HG03520 (cell line): ENCODE measurements at regions not wholly inside any gene's neighbourhood (a gene's known extent, or its start where the extent isn't known, plus 50 kb on each side); places are given as distances from the start of the nearest gene placed in this dataset.

Source experiments
- ATAC-seq: cut with Tn5 transposase; IDR thresholded peaks from one replicate; pipeline ENCODE4 v1.9.1; 2021; ENCODE audit warnings: mild to moderate bottlenecking, moderate library complexity; ENCODE audit not compliant: unreplicated experiment

GRCh38 chr4:19728773-19729172 lies 522.9 kb upstream of the SLIT2 start:
- ATAC-seq: no peak

GRCh38 chr4:19727141-19727540 lies 524.6 kb upstream of the SLIT2 start:
- no peak for ATAC-seq

- ATAC-seq: no peak
These were observed 526.6 kb upstream of the SLIT2 start for GRCh38 chr4:19725130-19725529.

- ATAC-seq: no peak
These were observed 529.3 kb upstream of the SLIT2 start for GRCh38 chr4:19722404-19722803.

- no peak for ATAC-seq
These were observed 530.1 kb upstream of the SLIT2 start for GRCh38 chr4:19721587-19721986.

GRCh38 chr4:19720610-19721009 lies 531.1 kb upstream of the SLIT2 start:
- ATAC-seq: no peak

GRCh38 chr4:19720190-19720589 lies 531.5 kb upstream of the SLIT2 start:
- ATAC-seq: no peak

GRCh38 chr4:19711871-19712270 lies 539.8 kb upstream of the SLIT2 start:
- no peak for ATAC-seq

- ATAC-seq: no peak
These were observed 543.8 kb upstream of the SLIT2 start for GRCh38 chr4:19707876-19708275.

- ATAC-seq: no peak
These were observed 548.3 kb upstream of the SLIT2 start for GRCh38 chr4:19703391-19703790.

GRCh38 chr4:19700992-19701391 lies 550.7 kb upstream of the SLIT2 start:
- ATAC-seq: no peak

GRCh38 chr4:19698961-19699360 lies 552.7 kb upstream of the SLIT2 start:
- ATAC-seq: no peak

GRCh38 chr4:19694812-19695211 lies 556.9 kb upstream of the SLIT2 start:
- no peak for ATAC-seq

GRCh38 chr4:19693936-19694570 lies 557.7 kb upstream of the SLIT2 start:
- no peak for ATAC-seq

- ATAC-seq: no peak
These were observed 562.2 kb upstream of the SLIT2 start for GRCh38 chr4:19689511-19689910.

GRCh38 chr4:19686456-19686855 lies 565.2 kb upstream of the SLIT2 start:
- ATAC-seq: no peak

- ATAC-seq: no peak
These were observed 567.6 kb upstream of the SLIT2 start for GRCh38 chr4:19684084-19684483.

- ATAC-seq: no peak
These were observed 568.3 kb upstream of the SLIT2 start for GRCh38 chr4:19683426-19683825.

- no peak for ATAC-seq
These were observed 574.5 kb upstream of the SLIT2 start for GRCh38 chr4:19677211-19677610.

- no peak for ATAC-seq
These were observed 576.4 kb upstream of the SLIT2 start for GRCh38 chr4:19675172-19675811.

GRCh38 chr4:19659101-19659500 lies 592.6 kb upstream of the SLIT2 start:
- ATAC-seq: no peak

- ATAC-seq: no peak
These were observed 593.8 kb upstream of the SLIT2 start for GRCh38 chr4:19657856-19658255.

- ATAC-seq: no peak
These were observed 596.0 kb upstream of the SLIT2 start for GRCh38 chr4:19655666-19656065.
